Activated CD8-positive, alpha-beta memory T cell treated with anti-CD3 and anti-CD28 coated beads for 24 hours (primary cell): ENCODE measurements at regions not wholly inside any gene's neighbourhood (a gene's known extent, or its start where the extent isn't known, plus 50 kb on each side); places are given as distances from the start of the nearest gene placed in this dataset.

Experiments
- DNase-seq: peaks from one replicate; pipeline ENCODE4 v3.0.0-alpha.2; 2020

- no peak for DNase-seq
These were observed 156.5 kb downstream of the ERCC6L2 start for GRCh38 chr9:96031916-96032534.

GRCh38 chr9:96031366-96031824 lies 155.9 kb downstream of the ERCC6L2 start:
- DNase-seq, result no peak

- DNase-seq, result no peak
These were observed 154.4 kb downstream of the ERCC6L2 start for GRCh38 chr9:96029722-96030530.

GRCh38 chr9:96027251-96028131 lies 152.0 kb downstream of the ERCC6L2 start:
- DNase-seq, result peak; percentile 74

- no peak for DNase-seq
These were observed 151.2 kb downstream of the ERCC6L2 start for GRCh38 chr9:96026655-96027213.

GRCh38 chr9:96025995-96026602 lies 150.6 kb downstream of the ERCC6L2 start:
- DNase-seq, result no peak

- no peak for DNase-seq
These were observed 148.0 kb downstream of the ERCC6L2 start for GRCh38 chr9:96023486-96023885.

- DNase-seq, result peak; percentile 81
These were observed 147.1 kb downstream of the ERCC6L2 start for GRCh38 chr9:96022445-96023051.

- no peak for DNase-seq
These were observed 146.3 kb downstream of the ERCC6L2 start for GRCh38 chr9:96021551-96022444.

- DNase-seq, result peak; percentile 85
These were observed 145.5 kb downstream of the ERCC6L2 start for GRCh38 chr9:96020792-96021550.

- DNase-seq, result no peak
These were observed 144.9 kb downstream of the ERCC6L2 start for GRCh38 chr9:96020300-96020791.
